Thoracic aorta (tissue), 2 donors: ENCODE measurements at regions not wholly inside any gene's neighbourhood (a gene's known extent, or its start where the extent isn't known, plus 50 kb on each side); places are given as distances from the start of the nearest gene placed in this dataset.

Experiments used
- ATAC-seq: fragments of 150-250 bp; one replicate; pipeline ENCODE4 v1.8.0; 2017; ENCODE audit warnings: low read depth; ENCODE audit not compliant: insufficient number of reproducible peaks, low FRiP score
- DNase-seq: peaks from one replicate; pipeline ENCODE4 v3.0.0-alpha.2; 2020; ENCODE audit warnings: low spot score
- H3K27ac ChIP-seq, 2 donors: fragments of 200-600 bp; sonication (generic); 1 replicate in 1 of 2; 2 replicates in 1 of 2; pipeline ENCODE4 v1.5.1; 2016; ENCODE audit warnings: mild to moderate bottlenecking in 2 of 2, moderate library complexity in 2 of 2
- H3K27me3 ChIP-seq: fragments of 200-600 bp; sonication (generic); replicated peaks from 2 replicates; pipeline ENCODE4 v1.6.0; 2016; ENCODE audit warnings: mild to moderate bottlenecking; ENCODE audit not compliant: insufficient read depth
- H3K36me3 ChIP-seq: fragments of 200-600 bp; sonication (generic); one replicate; pipeline ENCODE4 v1.5.1; 2016
- H3K4me1 ChIP-seq, 2 donors: fragments of 200-600 bp; sonication (generic); 1 replicate in 1 of 2; 2 replicates in 1 of 2; pipeline versions ENCODE4 v1.5.1 to v1.6.0; 2016; ENCODE audit warnings: low read depth in 2 of 2, mild to moderate bottlenecking in 1 of 2; ENCODE audit not compliant: control insufficient read depth in 1 of 2
- H3K4me3 ChIP-seq: fragments of 200-600 bp; sonication (generic); 2 replicates; pipeline ENCODE4 v1.5.1; 2016; ENCODE audit warnings: mild to moderate bottlenecking
- H3K9me3 ChIP-seq: fragments of 200-600 bp; sonication (generic); 2 replicates; pipeline ENCODE4 v1.5.1; 2016
- CTCF ChIP-seq: fragments of 200-600 bp; sonication (generic); IDR thresholded peaks from one replicate; pipeline ENCODE4 v1.5.1; 2019; ENCODE audit warnings: antibody characterized with exemption

GRCh38 chr20:40462566-40462965 is 226.5 kb downstream of the MAFB start:
- Histone ChIP-seq H3K27ac (no peak overlapping the region), H3K4me3 (no peak overlapping the region), H3K9me3 (no peaks in the 10 kb centered on the region), H3K36me3 (no peaks in the 10 kb centered on the region), H3K4me1 (no peaks in the 10 kb centered on the region), H3K27me3 (no peaks in the 10 kb centered on the region)
- no peak for TF ChIP-seq CTCF
- DNase-seq (no peak), ATAC-seq (no peak)

DNA sequence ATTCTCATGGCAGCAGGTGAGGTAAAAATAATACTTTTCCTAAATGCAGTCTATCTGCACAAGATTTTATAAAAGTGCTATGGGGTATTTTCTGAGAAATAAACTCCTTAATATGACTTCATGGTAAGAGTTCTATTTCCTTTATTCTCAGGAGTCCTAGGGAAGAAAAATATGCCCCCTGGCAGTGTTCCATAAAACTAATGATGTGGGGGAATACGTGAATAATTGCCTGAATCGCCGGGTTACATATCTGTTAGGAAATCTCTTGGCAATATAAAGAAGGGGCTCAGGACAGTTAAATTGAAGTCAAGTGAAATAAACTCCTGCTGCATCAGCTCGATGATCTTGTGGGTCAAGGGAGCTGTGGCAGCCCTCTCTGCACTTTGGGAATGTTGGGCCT is 229.7 kb downstream of the MAFB start:
- Histone ChIP-seq H3K4me3 (no peak overlapping the region), H3K9me3 (no peaks in the 10 kb centered on the region), H3K36me3 (no peaks in the 10 kb centered on the region), H3K27me3 (no peaks in the 10 kb centered on the region), H3K27ac (no peak overlapping the region), H3K4me1 (no peaks in the 10 kb centered on the region)
- DNase-seq (no peak), ATAC-seq (no peak)
- no peak for TF ChIP-seq CTCF

DNA sequence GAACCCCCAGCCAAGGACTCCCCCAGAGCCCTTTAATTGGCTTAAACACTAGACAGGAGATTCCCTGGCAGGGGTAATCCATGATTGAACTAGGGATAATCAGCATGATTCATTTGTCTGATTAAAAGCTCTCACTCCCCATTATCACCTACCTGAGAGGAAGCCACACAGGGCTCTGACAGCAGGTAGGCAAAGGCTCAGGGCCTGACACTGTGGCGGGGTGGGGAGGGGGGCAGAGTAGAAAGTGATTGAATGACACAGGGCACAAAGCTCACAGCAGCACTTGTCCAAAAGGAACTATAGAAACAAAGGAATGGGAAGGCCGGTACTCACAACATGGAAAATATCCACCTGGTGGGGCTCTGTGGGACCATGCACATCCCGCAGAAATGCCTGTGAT is 231.6 kb downstream of the MAFB start:
- Histone ChIP-seq H3K36me3 (no peaks in the 10 kb centered on the region), H3K27ac (no peak overlapping the region), H3K9me3 (no peaks in the 10 kb centered on the region), H3K4me3 (no peak overlapping the region), H3K4me1 (no peaks in the 10 kb centered on the region), H3K27me3 (no peaks in the 10 kb centered on the region)
- DNase-seq (no peak), ATAC-seq (no peak)
- no peak for TF ChIP-seq CTCF

GRCh38 chr20:40452758-40453157 is 236.3 kb downstream of the MAFB start:
- H3K9me3 ChIP-seq, result no peaks in the 10 kb centered on the region
- no peak for TF ChIP-seq CTCF
- H3K4me3 ChIP-seq, result no peak overlapping the region
- no peak for DNase-seq
- no peak overlapping the region for H3K27ac ChIP-seq
- no peak for ATAC-seq
- H3K36me3 ChIP-seq, result no peaks in the 10 kb centered on the region
- H3K4me1 ChIP-seq, result no peaks in the 10 kb centered on the region
- H3K27me3 ChIP-seq, result no peaks in the 10 kb centered on the region

GRCh38 chr20:40451552-40451951 is 237.5 kb downstream of the MAFB start:
- DNase-seq (no peak), ATAC-seq (no peak)
- H3K27me3 ChIP-seq, result no peaks in the 10 kb centered on the region
- no peak overlapping the region for H3K27ac ChIP-seq
- H3K4me1 ChIP-seq, result no peaks in the 10 kb centered on the region
- no peak for TF ChIP-seq CTCF
- no peak overlapping the region for H3K4me3 ChIP-seq
- no peaks in the 10 kb centered on the region for H3K36me3 ChIP-seq
- H3K9me3 ChIP-seq, result no peaks in the 10 kb centered on the region
